GM19324 (cell line): ENCODE measurements at regions not wholly inside any gene's neighbourhood (a gene's known extent, or its start where the extent isn't known, plus 50 kb on each side); places are given as distances from the start of the nearest gene placed in this dataset.

ENCODE experiments used
- ATAC-seq: cut with Tn5 transposase; IDR thresholded peaks from one replicate; pipeline ENCODE4 v1.9.1; 2021; ENCODE audit warnings: mild to moderate bottlenecking, moderate library complexity; ENCODE audit not compliant: unreplicated experiment, low FRiP score

DNA sequence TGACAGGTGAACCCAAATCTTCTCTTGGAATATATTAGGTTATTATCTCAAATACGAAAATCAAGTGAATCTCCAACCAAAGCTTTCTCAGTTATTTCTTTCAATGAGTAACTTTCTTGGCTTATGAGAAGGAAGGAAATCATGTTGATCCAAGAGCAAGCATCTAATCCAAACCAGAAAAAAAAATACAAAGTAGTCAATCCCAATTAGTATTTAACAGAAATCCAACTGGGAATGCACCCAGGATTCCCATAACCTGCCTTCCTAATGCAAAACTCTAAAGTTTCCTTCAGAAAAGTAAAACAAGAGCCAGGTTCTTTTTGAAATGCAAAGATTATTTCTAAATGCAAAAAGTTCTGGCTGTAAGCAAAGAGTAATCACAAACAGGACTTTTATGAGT lies 289.3 kb downstream of the SHOX2 start:
- ATAC-seq: no peak

DNA sequence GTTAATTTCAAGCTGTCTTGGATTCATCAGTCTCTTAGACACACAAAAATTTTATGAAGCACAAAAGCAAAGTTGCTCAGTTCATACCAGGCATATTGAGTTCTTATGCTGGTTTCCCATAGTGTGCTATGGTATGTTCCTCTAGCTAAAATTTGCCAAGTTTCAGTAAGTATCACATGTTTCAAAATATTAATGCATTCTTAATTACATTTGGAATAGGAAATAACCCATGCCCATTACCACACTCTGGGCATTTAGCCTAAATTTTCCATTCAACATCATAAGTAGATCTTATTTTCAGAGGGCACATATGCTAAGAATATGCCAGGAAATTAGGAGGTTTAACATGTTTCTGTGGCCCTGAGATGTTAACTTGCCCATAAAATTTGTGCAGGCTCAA lies 289.9 kb downstream of the SHOX2 start:
- ATAC-seq: no peak

DNA sequence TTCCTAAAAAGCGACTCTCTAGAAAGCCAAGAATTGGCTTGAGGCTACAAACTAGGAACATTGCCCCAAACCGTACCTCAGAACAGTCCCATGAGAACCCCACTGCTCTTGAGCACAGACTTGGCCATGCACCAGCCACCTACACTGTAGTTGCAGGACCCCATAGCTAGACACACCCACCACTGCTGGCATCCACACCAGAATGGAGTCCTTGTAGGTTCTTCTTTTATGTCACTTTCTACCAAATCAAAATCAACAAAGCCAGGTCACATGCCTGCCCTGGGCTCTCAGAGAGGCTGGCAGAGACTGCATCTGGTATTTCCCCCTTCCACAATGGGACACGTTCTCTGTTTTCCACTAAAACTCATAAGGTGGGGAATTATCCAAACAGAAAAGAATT lies 290.5 kb downstream of the SHOX2 start:
- no peak for ATAC-seq

DNA sequence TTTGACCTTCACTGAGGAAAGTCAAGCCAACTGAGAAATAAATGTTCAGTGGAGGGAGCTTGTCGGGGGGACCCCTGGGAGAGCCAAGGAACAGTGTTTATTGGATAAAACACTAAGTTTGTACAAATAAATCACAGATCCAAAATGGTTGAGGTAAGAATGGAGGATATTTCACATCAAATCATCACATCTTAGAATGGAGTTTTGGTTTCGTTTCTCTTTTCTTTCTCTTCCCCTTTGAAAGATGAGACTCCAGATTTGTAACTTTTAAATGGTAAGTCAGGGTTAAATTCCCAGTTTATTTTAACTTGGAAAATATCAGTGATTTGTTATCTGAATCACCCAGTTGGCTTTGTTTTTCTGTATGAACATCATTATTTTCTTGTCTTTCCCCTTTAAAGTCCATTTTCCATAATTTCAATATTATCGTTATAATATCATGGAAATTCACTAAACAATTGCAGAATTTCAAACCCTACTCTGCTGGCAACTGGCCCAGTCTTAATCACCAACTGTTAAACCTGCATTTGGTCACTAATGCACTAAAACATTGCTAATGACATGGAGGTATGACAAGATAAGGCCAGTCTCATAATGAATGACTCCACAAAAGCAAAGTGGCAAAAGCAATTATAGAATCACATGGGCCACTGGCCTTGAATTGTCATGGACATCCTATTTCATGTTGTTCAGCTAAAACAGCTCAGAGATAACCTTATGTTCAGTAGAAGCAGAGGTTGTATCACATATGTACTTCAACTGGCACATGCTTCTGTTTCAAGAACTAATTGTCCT lies 295.1 kb downstream of the SHOX2 start:
- no peak for ATAC-seq

DNA sequence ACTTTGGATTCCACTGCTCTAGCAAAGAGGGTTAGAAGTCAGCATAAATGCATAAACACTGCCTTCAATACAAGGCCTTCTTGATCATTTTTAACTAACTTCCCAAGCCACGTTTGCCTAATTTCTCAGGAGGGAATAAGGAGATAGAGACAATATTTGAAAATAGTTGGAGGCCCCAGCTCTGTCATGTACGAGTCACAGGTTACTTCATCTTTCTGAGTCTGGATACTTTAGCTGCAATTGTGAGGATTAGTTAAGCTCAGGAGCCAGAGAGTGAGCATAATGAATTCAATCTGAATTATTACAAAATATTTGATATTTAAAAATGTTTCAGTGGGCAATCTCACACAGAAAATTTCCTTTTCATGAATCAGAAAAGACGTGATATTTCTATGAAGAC lies 298.9 kb downstream of the SHOX2 start:
- no peak for ATAC-seq

DNA sequence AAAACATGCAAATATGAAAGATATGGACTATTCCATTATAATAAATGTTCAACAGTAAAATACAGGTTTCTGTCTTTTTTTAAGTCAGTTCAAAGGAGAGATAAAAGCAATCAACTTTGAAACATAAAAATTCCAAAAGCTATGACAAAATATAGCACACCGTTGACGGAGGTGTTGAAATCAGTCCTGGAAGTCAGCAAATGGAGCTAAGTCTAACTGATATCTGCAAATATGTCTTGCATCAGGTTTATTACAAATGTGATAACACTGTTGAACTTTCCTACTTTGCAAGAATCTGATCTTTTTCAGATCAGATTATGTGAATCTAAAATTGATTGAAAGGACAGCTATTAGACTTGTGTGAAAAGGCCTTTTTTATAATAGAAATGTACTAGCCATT lies 300.7 kb downstream of the SHOX2 start:
- ATAC-seq: no peak

DNA sequence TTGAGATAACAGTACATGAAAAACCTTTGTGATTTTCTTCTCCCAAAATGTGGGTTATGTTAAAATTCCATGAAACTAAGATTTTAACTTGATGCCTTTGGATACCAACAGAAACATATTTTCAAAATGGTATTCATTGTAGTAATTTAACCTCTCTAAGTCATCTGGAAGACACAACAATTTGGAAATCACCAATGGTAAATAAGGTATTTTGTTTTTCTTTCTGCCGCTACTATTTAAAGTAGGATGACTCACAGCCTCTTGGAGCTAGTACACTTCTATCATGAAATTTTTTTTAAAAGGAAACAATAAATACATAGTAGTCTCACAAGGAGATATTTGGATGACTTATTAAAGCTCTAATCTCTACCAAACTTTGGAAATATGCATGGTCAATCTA lies 291.6 kb upstream of the VEPH1 start:
- no peak for ATAC-seq

DNA sequence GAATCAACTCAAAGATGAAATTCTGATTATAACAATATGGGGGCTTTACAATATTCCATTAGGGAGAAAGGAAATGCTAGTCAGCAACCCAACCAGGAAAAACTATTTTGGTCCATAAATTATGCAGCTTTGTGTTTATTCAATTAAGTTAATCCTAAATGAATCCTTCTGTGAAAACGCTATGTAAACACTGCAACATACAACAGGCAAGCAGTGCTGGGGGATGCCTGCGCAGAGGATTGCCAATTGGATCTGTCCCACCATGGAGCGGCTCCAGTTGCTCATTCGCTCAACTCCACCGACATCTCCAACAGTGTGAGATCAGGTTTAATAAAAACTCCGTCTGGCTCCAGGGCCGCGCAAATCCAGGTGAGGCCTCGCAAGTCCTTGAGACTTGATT lies 290.5 kb upstream of the VEPH1 start:
- ATAC-seq: no peak

DNA sequence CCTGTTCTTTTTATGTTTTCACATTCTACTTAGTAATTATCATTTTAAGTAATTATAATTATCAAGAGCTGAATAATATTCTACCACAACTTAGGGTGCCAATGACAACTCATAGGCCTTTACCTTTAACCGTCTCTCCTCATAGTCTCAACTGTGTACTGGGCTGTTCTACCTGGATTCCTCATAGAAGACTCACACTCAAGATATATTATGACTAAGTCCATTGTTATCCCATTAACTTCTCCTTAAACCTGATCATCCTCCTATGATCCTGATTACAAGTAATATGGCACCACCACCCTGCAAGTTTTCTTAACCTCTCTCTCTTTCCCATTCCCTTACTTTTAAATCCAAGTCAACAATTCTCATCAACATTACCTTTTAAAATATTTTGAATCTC lies 285.9 kb upstream of the VEPH1 start:
- ATAC-seq: no peak

DNA sequence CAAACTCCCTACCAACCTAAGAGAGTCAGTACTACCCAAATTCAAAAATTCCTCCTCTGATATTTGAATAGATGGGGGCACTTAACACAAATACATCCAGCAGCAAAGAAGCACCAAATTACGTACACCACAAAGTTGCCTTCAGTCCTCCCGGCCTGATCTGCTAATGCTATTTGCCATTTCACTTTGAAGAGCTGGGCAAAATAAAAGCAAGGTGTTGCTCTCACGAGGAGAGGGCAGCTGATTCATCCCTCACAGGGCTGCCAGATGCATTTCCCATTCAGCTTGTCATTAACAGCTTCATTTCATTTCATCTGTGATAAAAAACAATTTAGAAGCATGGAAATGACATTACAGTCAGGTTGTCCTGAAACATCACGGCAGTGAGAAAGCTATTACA lies 283.4 kb upstream of the VEPH1 start:
- ATAC-seq: no peak

DNA sequence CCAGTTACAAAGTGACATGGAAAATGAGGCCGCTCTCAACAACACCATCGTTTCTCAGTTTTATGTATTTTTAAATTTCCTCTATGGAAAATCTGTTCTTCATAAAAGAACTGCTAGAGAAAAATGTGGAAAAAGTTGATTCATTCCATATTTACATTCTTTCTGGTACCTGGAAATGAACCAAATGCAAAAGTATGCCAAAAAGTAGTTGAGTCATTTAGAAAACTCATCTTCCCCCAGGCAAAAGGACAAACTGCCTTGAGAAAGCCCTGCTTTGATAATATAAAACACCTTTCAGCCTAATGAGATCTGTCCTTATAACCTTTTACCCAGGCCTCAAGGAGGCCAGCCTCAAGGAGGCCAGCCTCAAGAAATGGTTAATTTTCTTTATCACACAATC lies 283.0 kb upstream of the VEPH1 start:
- ATAC-seq: no peak

DNA sequence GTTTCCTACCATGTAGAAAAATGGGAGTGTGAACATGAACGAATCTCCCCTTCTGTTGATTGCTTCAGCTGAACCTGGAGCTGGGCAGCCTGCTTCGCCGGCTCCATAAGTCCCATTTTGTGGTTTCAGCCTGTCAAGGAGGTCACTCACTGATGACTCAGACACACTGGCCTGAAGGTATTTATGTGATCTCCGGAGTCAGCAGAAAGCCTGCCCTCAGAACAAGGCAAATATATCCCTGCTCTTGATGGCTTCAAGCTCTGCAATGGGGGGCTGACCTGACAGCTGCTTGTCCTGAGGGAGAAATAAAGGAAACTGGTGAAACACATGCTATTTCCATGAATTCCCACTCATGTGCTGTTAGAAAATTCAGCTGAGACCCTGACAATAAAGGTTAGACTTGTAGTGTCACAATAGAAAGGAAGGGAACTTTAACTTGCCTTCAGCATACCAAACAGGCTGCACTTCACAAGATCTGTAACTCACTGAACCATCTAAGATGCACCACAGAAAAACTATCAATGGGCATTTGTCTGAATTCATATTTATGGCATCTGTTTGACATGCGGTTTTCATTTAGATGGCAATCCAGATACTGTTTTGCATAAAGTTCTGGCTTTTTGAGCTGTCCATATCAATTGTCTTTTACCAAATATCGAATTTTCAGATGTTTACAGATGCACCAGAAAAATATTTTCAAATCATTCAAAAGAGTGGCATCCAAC lies 282.0 kb upstream of the VEPH1 start:
- ATAC-seq: no peak

DNA sequence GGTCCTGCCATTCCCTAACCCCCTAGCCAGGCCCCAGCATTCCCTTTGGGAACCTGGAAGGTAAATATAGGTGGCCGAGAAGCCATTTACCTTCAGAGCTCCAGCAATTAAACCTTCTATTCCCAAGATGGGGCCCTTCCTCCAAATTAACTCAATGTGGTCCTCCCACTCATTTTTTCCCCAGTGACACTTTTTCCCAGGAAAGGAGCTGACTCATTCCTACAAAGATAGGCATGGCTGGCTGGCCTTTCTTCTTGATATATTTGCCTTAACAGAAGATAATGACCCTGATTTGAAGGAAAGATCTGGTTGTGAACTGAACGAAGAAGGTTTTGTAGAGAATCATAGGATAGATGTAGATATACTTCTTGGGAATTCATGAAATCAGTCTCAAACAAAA lies 279.0 kb upstream of the VEPH1 start:
- no peak for ATAC-seq

DNA sequence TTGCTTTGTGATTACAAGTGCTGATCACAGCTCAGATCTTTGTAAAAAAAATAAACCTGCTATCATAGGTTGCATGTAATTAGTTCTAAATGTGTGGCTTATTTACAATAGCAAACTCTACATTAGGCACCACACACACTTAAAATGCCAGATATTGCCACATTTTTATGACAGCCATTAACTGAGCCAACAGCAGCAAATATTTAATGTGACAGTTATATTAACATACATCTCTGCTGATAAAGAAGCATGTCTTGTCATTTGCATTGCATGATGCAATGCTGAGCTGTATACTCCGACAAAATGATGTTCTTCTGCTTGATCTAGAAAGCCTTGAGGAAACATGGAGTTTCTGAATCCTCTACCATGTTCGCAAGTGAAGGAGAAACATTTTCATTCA lies 273.6 kb upstream of the VEPH1 start:
- ATAC-seq: no peak

DNA sequence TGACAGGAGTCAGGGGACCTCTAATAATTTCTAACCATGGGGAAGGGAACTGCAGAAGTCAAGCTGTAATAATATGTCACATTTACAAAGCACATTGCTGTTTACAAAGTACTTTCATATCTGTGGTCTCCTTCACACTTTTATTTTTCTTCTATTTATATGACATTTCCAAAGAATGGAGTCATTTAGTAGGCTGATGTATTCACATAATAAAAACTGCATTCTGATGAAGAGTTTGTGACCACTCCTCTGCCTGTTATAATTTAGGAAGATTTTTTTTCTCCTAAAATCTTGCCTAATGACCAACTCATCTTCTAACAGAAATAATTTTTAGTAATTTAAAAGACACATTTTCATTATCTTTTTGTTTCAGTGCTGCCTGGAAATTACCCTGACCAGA lies 272.2 kb upstream of the VEPH1 start:
- ATAC-seq: no peak

DNA sequence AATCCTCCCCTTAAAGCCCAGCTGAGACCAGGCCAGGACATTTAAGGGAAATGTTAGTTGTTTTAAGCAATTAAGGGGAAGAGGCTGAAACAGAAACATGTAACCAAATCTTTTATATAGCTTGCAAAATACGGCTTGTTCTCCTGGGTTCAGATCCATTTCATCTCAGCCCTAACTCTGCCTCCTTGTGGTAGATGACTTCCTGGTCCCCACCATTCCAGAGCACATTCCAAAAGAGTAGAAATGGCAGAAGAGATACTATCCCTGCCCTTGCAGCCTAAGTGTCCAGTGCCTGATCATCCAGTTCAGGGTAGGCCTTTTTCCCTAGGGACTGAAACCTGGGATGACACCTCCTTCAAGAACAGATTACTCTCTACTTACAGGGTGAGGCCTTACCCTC lies 266.2 kb upstream of the VEPH1 start:
- ATAC-seq: no peak

DNA sequence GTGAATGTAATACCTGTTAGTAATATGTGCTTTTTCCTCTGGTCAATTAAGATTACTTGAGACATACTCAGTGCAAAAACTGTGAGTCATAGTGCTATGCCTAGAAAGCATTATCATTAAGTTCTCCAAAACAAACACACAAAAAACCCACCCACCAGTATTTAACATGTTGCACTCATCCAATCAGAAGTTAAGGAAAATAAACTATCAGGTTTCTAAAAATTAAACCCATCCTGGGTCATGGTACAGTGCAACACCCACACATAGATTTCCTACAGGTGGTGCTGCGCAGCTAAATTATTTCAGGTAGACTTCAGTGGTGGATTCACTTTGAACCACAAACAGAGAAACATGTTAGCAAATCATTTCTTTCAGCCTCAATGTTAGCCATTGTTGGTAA lies 264.4 kb upstream of the VEPH1 start:
- no peak for ATAC-seq

DNA sequence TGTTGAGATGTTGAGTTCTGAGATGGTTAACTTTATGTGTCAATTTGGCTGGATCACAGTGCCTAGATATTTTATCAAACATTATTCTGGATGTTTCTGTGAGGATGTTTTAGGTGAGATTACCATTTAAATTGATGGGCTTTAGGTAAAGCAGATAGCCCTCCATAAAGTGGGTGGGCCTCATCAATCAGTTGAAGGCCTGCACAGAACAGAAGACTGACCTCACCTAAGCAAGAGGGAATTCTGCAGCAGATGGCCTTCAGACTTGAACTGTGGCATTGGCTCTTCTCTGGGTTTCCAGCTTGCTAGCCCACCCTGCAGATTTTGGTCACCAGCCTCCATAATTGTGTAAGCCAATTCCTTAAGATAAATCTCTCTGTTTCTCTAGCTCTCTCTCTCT lies 260.4 kb upstream of the VEPH1 start:
- ATAC-seq: no peak

DNA sequence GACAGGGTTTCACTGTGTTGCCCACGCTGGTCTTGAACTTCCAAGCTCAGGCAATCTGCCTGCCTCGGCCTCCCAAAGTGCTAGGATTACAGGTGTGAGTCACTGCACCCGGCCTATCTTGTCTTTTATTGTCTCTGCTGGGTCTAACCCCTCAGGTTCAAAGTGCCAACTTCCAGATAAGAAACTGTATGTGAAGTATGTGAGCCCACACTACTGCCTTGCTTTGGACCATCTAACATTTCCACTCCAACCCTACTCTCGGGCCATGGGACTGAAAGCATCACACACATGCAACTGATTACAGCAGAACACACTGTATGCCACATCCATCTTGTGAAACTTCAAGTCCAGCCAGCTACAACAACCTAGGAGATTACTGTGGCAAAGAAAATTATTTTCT lies 256.1 kb upstream of the VEPH1 start:
- ATAC-seq: no peak

DNA sequence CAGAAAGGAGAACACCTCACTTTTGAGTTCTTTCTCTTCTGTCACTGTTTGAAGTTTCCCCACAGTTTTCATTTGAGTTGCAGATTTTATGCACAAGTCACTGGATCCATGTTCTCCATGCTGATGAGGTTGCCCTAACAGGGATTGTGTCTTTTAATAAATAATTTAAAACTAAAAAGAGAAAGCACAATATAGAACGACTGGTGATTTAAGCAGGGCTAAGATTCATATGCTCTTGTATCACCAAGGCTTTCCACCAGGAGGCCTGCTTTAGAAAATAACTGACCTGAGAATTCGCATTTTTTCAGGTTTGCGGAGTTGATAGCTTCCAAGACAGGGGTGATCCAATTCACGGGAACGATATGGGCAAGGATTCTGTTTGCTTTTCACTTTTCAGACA lies 252.0 kb upstream of the VEPH1 start:
- ATAC-seq: no peak

DNA sequence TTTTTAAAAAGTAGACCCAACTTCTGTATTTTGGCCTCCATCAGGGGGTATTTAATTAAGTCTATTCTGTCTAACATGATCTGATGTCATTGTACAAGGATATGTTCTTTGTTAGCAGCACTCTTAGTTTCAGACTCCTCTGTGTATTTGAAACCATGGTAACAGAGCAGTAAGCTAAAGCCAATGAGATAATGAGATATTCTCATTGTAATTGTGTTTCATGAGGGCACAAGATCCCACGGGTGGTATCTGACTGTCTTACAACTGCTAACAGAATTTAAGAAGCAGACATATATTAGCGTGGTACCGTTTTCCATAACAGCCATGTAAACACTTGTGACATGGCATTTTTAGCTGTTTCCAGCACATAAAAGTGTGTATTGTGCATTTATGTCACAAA lies 251.2 kb upstream of the VEPH1 start:
- ATAC-seq: no peak

DNA sequence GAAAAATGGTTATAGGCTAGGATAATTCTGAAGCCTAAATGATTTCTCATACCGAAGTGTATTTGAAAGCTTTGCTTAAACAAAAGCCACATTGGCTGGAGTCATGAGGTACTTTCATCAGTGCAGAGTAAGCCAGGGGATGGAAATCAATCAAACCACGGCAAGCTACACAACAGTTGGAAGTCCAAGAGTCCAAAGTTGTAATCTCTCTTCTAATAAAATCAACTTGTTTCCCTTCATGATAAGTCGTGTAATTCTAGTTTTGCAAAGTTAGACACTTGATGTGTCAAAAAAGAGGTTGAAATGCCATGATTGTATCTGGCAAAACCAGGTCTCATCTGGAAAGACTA lies 250.5 kb upstream of the VEPH1 start:
- no peak for ATAC-seq
